ENCODE measurements at regions not wholly inside any gene's neighbourhood (a gene's known extent, or its start where the extent isn't known, plus 50 kb on each side); places are given as distances from the start of the nearest gene placed in this dataset.

DNA sequence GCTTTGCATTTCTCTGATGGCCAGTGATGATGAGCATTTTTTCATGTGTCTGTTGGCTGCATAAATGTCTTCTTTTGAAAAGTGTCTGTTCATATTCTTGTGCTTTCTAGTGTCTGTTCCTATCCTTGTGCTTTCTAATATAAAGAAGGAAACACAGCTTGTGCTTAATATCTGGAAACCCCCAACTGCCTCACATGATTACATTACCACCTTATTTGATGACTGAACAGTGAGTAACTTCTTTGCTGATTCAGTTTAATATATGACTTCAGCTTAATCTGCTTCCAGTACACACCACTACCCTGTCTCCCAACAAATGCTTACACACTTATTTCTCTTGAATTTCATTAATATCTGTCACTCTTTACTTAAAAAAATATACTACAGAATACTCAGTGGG, 835.1 kb downstream of the EDEM1 start:
- TF ChIP-seq, protein P1, sequence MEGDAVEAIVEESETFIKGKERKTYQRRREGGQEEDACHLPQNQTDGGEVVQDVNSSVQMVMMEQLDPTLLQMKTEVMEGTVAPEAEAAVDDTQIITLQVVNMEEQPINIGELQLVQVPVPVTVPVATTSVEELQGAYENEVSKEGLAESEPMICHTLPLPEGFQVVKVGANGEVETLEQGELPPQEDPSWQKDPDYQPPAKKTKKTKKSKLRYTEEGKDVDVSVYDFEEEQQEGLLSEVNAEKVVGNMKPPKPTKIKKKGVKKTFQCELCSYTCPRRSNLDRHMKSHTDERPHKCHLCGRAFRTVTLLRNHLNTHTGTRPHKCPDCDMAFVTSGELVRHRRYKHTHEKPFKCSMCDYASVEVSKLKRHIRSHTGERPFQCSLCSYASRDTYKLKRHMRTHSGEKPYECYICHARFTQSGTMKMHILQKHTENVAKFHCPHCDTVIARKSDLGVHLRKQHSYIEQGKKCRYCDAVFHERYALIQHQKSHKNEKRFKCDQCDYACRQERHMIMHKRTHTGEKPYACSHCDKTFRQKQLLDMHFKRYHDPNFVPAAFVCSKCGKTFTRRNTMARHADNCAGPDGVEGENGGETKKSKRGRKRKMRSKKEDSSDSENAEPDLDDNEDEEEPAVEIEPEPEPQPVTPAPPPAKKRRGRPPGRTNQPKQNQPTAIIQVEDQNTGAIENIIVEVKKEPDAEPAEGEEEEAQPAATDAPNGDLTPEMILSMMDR (conservative IDR thresholded peaks at IDR 0.05): no peak
- TF ChIP-seq EZH2 (IDR thresholded peaks at IDR 0.05; ENCODE audit: low read depth): no peak
